K562 (cell line): ENCODE measurements at regions not wholly inside any gene's neighbourhood (a gene's known extent, or its start where the extent isn't known, plus 50 kb on each side); places are given as distances from the start of the nearest gene placed in this dataset.

ENCODE experiments used
- ATAC-seq: fragments of 200-7000 bp; cut with Tn5 transposase; 3 replicates; pipeline ENCODE4 v1.9.1; 2020; ENCODE audit warnings: moderate library complexity
- BruUV-seq: library from RNA; stranded (reverse); fragments of 400-500 nt; replicated peaks from 2 replicates; lab custom pipeline; 2021; lab: Mats Ljungman, UMichigan
- CTCF ChIA-PET: fragments of 300-600 bp; formaldehyde crosslinking; extraction: SDS; loops from one replicate; lab custom pipeline; 2021; ENCODE audit warnings: low intra/inter-chr PET ratio; lab: Yijun Ruan, JAX
- POLR2A ChIA-PET: fragments of 300-600, 350-650 bp; sonication (Branson Sonifier 250); formaldehyde crosslinking; extraction: SDS; loops from one replicate; lab custom pipeline; 2021; ENCODE audit warnings: antibody characterized with exemption, inconsistent platforms; lab: Yijun Ruan, JAX
- DNase-seq, 4 experiments: peaks; one replicate each; pipeline versions ENCODE4 v3.0.0 to v3.0.0-alpha.2; 2011 to 2018; ENCODE audit warnings: low spot score in 3 of 4, mixed read lengths in 3 of 4; ENCODE audit errors: extremely low read depth in 1 of 4
- FAIRE-seq: peaks from 2 replicates; lab custom pipeline; 2011; peaks lifted over from hg19 to GRCh38; lab: Jason Lieb, UNC
- H2AFZ ChIP-seq: 2 replicates; pipeline ENCODE4 v1.6.0; 2011; ENCODE audit warnings: low read depth, low read length, control low read depth, inconsistent platforms
- H3K27ac ChIP-seq: fragments of 200-600 bp; 3 replicates; pipeline ENCODE4 v1.8.0; 2011; ENCODE audit warnings: low read depth, mild to moderate bottlenecking, control low read depth, inconsistent platforms, low read length, moderate library complexity, mixed read lengths; ENCODE audit errors: extremely low read depth
- H3K27me3 ChIP-seq, 2 experiments: fragments of 300-600 bp in 1 of 2; 2 replicates in 1 of 2; 3 replicates in 1 of 2; pipeline versions ENCODE4 v1.6.0 to v1.8.0; 2011; ENCODE audit warnings: inconsistent platforms in 2 of 2, low read length in 2 of 2, mild to moderate bottlenecking in 1 of 2, mixed read lengths in 1 of 2, moderate library complexity in 1 of 2; ENCODE audit not compliant: control insufficient read depth in 2 of 2, insufficient read depth in 2 of 2
- H3K36me3 ChIP-seq: fragments of 300-600 bp; 3 replicates; pipeline ENCODE4 v1.8.0; 2011; ENCODE audit warnings: mild to moderate bottlenecking, low read length, inconsistent platforms; ENCODE audit not compliant: control insufficient read depth, insufficient read depth
- H3K4me1 ChIP-seq, 2 experiments: fragments of 200-600 bp in 1 of 2; replicated peaks in 1 of 2; 2 replicates in 1 of 2; 3 replicates in 1 of 2; pipeline versions ENCODE4 v1.5.1 to v1.8.0; 2011; ENCODE audit warnings: inconsistent platforms in 2 of 2, low read length in 2 of 2, mild to moderate bottlenecking in 1 of 2, mixed read lengths in 1 of 2, moderate library complexity in 1 of 2; ENCODE audit not compliant: control insufficient read depth in 2 of 2, insufficient read depth in 2 of 2
- H3K4me2 ChIP-seq: 2 replicates; pipeline ENCODE4 v1.6.1; 2011; ENCODE audit warnings: low read length, control low read depth, inconsistent platforms, mixed read lengths; ENCODE audit not compliant: insufficient read depth
- H3K4me3 ChIP-seq: fragments of 200-600 bp; sonication (generic), shearing (Covaris generic); 2 replicates; pipeline ENCODE4 v1.5.1; 2016; ENCODE audit warnings: control low read depth, inconsistent platforms
- H3K79me2 ChIP-seq: fragments of 200-600 bp; 3 replicates; pipeline ENCODE4 v1.8.0; 2011; ENCODE audit warnings: low read length, inconsistent platforms; ENCODE audit not compliant: control insufficient read depth, insufficient read depth
- H3K9ac ChIP-seq, 2 experiments: 2 replicates each; pipeline versions ENCODE4 v1.6.0 to v1.6.1; 2011; ENCODE audit warnings: low read depth in 2 of 2, low read length in 2 of 2, control low read depth in 1 of 2, inconsistent platforms in 1 of 2, mild to moderate bottlenecking in 1 of 2, mixed read lengths in 1 of 2; ENCODE audit not compliant: insufficient read depth in 1 of 2
- H3K9me1 ChIP-seq: one replicate; pipeline ENCODE4 v1.6.0; 2011; ENCODE audit warnings: inconsistent platforms, mild to moderate bottlenecking, low read length, moderate library complexity; ENCODE audit not compliant: control insufficient read depth, insufficient read depth
- H3K9me3 ChIP-seq: replicated peaks from 2 replicates; pipeline ENCODE4 v1.5.1; 2011; ENCODE audit warnings: low read depth, low read length, inconsistent platforms; ENCODE audit not compliant: control insufficient read depth, insufficient read depth
- H4K20me1 ChIP-seq: replicated peaks from 2 replicates; pipeline ENCODE4 v1.6.1; 2011; ENCODE audit warnings: low read length, inconsistent platforms, mixed read lengths; ENCODE audit not compliant: control insufficient read depth, insufficient read depth
- ADNP ChIP-seq: fragments of 200-800 bp; sonication (Bioruptor generic); IDR thresholded peaks from 2 replicates; pipeline ENCODE4 v1.6.1; 2016; ENCODE audit warnings: missing genetic modification characterization, missing compliant biosample characterization
- EP300 ChIP-seq: IDR thresholded peaks from 2 replicates; pipeline ENCODE4 v1.6.1; 2012; ENCODE audit warnings: low read length, improper control_type of control experiment
- MCM3 ChIP-seq: fragments of 450-650 bp; IDR thresholded peaks from 2 replicates; pipeline ENCODE4 v1.6.1; 2016
- NR1H2 ChIP-seq: sonication (generic); formaldehyde crosslinking; IDR thresholded peaks from 2 replicates; pipeline ENCODE4 v1.4.0; 2020; ENCODE audit warnings: mild to moderate bottlenecking, missing genetic modification reagents
- ZNF76 ChIP-seq: fragments of 250-450 bp; sonication (Bioruptor Pico); IDR thresholded peaks from 2 replicates; pipeline ENCODE4 v1.4.0; 2020; ENCODE audit warnings: mild to moderate bottlenecking, moderate library complexity, borderline replicate concordance
- WGBS: fragments of 100-300 bp; shearing (Covaris generic); methylation state at CpG from one replicate; pipeline ENCODE4 v1.1.6; 2016; ENCODE audit warnings: low coverage, mixed read lengths; ENCODE audit not compliant: insufficient coverage; ENCODE audit errors: missing lambda C conversion rate; 5-methylcytosine and 5-hydroxymethylcytosine counted together
- in situ Hi-C: fragments of 300-500 bp; cut with MboI; formaldehyde crosslinking; loops from 4 replicates; pipeline ENCODE4 v1.15.0; 2018; ENCODE audit warnings: inconsistent platforms, mixed read lengths
- intact Hi-C: fragments of 100-400 bp; cut with micrococcal nuclease; formaldehyde crosslinking; loops from 2 replicates; pipeline ENCODE4 v1.14.2; 2022
- TF ChIP-seq, protein P1 (sequence below), 2 experiments: IDR thresholded peaks in 1 of 2; conservative IDR thresholded peaks in 1 of 2; 2 replicates each; pipeline ENCODE4 v1.6.1; 2016; ENCODE audit warnings: low read depth in 2 of 2, mild to moderate bottlenecking in 1 of 2, missing compliant biosample characterization in 1 of 2, missing genetic modification characterization in 1 of 2, moderate library complexity in 1 of 2
- TF ChIP-seq, protein P2 (sequence below), 2 experiments: fragments of 150-350 bp in 1 of 2; IDR thresholded peaks; 2 replicates each; pipeline ENCODE4 v1.6.1; 2012 to 2016; ENCODE audit warnings: low read depth in 2 of 2, low read length in 2 of 2, mild to moderate bottlenecking in 1 of 2, moderate library complexity in 1 of 2
- TF ChIP-seq, protein P3 (sequence below), 2 experiments: fragments of 450-650 bp; conservative IDR thresholded peaks; 2 replicates each; pipeline ENCODE4 v1.6.1; 2017; ENCODE audit warnings: mild to moderate bottlenecking in 2 of 2, moderate library complexity in 2 of 2

DNA sequence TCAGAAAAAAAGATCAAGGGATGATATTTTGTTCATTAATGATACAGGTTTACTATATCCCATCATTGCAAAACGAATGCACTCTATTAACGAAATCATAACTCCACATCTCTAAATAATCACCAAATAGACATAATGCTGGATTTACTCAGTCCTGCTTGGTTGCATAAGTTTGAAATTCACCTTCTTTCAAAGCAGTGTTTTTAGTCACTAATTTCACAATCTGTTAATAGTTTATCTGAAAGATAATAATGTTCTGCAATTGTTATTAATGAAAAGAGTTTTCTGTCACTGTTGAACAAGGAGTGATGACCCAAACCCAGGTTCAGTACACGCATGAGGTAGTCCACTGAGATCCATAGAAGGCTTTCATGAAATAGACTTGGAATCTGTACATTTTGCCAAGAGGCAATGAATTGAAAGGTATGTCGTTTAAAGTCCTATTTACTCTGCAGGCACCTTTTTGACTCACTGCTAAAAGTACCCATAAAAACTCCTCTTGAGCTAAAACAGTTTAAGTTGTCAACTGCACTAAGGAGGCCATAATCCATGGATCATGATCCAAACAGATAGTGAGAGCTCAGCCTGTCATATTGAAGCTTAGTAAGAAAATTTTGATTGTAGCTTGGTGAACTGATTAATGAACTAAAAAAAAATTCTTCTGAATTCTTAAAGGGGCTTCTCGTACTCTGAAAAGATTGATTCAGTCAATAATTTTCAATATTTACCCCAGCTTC is 75.6 kb upstream of the MBNL1 start (continued):
- TF ChIP-seq, protein P1, sequence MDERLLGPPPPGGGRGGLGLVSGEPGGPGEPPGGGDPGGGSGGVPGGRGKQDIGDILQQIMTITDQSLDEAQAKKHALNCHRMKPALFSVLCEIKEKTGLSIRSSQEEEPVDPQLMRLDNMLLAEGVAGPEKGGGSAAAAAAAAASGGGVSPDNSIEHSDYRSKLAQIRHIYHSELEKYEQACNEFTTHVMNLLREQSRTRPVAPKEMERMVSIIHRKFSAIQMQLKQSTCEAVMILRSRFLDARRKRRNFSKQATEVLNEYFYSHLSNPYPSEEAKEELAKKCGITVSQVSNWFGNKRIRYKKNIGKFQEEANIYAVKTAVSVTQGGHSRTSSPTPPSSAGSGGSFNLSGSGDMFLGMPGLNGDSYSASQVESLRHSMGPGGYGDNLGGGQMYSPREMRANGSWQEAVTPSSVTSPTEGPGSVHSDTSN (CRISPR knock-in tag; IDR thresholded peaks at IDR 0.05; ENCODE audit: low read depth) = no peak
- TF ChIP-seq, protein P1 (tag; conservative IDR thresholded peaks at IDR 0.05; ENCODE audit: low read depth) = peak; percentile 61
- no peak for TF ChIP-seq NR1H2 (CRISPR knock-in tag)
- TF ChIP-seq ZNF76 (CRISPR knock-in tag) = no peak
- TF ChIP-seq EP300 = no peak

DNA sequence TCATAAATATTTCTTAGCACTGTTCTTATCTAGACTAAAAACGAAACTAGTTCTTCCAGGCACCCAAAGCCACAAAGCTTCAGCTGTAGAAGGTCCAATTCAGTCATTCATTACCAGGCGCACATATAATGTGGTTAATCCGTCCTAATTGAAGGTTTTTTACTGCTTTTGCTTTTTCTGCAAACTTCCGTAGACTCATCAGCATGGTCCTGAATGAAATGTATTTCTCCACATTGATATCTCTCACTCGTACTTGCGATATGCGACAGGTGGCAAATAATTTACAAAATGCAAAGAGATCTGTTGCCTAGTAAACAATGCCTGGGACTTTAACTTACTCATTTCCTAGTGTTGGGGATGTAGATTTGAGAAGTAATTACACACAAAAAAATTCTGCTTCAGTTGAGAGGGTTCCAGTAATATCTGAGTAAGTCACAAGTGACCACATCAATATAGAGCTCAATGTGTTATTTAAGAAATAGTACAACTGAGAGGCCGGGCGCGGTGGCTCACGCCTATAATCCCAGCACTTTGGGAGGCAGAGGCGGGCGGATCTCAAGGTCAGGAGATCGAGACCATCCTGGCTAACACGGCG is 75.0 kb upstream of the MBNL1 start:
- DNase-seq (peak in 1 of 4 experiments; percentile 54), FAIRE-seq (no peak), ATAC-seq (peak; percentile 56)
- WGBS = under 1% methylated on average over 16 of the region's 16 CpGs
- Histone ChIP-seq H3K4me1 (peaks cover 0 to 40% of the 10 kb centered on the region in 2 experiments; a peak in 3 of 5 replicates), H3K36me3 (no peaks in the 10 kb centered on the region; the same call in 2 of the 3 replicates), H3K4me3 (peak overlapping the region; percentile 39), H3K27me3 (no peaks in the 10 kb centered on the region), H3K9ac (peak overlapping the region; percentile 78), H3K27ac (peak overlapping the region; percentile 86), H3K4me2 (peak overlapping the region; percentile 94), H3K9me3 (no peaks in the 10 kb centered on the region), H3K9me1 (no peaks in the 10 kb centered on the region), H2AFZ (peak overlapping the region; percentile 82), H3K79me2 (peaks cover 8% of the 10 kb centered on the region), H4K20me1 (no peaks in the 10 kb centered on the region)
- intact Hi-C loops (loop anchor here (5.0 kb wide), 1 partner anchor 86 kb away; no protein-coding TSS in a partner anchor), in situ Hi-C loops (no loop called here)
- CTCF ChIA-PET = no interaction called here
- POLR2A ChIA-PET = interaction anchor here (0.6 to 1.6 kb wide), 6 partner anchors 9 to 182 kb away, joined by 3 to 16 read pairs (median 4); partner anchors contain the start of gene MBNL1
- TSS peak; percentile 77 for BruUV-seq
- TF ChIP-seq, protein P2, sequence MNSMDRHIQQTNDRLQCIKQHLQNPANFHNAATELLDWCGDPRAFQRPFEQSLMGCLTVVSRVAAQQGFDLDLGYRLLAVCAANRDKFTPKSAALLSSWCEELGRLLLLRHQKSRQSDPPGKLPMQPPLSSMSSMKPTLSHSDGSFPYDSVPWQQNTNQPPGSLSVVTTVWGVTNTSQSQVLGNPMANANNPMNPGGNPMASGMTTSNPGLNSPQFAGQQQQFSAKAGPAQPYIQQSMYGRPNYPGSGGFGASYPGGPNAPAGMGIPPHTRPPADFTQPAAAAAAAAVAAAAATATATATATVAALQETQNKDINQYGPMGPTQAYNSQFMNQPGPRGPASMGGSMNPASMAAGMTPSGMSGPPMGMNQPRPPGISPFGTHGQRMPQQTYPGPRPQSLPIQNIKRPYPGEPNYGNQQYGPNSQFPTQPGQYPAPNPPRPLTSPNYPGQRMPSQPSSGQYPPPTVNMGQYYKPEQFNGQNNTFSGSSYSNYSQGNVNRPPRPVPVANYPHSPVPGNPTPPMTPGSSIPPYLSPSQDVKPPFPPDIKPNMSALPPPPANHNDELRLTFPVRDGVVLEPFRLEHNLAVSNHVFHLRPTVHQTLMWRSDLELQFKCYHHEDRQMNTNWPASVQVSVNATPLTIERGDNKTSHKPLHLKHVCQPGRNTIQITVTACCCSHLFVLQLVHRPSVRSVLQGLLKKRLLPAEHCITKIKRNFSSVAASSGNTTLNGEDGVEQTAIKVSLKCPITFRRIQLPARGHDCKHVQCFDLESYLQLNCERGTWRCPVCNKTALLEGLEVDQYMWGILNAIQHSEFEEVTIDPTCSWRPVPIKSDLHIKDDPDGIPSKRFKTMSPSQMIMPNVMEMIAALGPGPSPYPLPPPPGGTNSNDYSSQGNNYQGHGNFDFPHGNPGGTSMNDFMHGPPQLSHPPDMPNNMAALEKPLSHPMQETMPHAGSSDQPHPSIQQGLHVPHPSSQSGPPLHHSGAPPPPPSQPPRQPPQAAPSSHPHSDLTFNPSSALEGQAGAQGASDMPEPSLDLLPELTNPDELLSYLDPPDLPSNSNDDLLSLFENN (IDR thresholded peaks at IDR 0.05; ENCODE audit: low read depth in 2 of 2, low read length in 2 of 2) = no peak
- TF ChIP-seq ADNP (peak; percentile 24; the same call in 1 of the 2 replicates), MCM3 (no peak)
- TF ChIP-seq, protein P3, sequence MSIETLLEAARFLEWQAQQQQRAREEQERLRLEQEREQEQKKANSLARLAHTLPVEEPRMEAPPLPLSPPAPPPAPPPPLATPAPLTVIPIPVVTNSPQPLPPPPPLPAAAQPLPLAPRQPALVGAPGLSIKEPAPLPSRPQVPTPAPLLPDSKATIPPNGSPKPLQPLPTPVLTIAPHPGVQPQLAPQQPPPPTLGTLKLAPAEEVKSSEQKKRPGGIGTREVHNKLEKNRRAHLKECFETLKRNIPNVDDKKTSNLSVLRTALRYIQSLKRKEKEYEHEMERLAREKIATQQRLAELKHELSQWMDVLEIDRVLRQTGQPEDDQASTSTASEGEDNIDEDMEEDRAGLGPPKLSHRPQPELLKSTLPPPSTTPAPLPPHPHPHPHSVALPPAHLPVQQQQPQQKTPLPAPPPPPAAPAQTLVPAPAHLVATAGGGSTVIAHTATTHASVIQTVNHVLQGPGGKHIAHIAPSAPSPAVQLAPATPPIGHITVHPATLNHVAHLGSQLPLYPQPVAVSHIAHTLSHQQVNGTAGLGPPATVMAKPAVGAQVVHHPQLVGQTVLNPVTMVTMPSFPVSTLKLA (conservative IDR thresholded peaks at IDR 0.05) = no peak; a peak in 1 of 4 replicates
